ENCODE measurements at regions not wholly inside any gene's neighbourhood (a gene's known extent, or its start where the extent isn't known, plus 50 kb on each side); places are given as distances from the start of the nearest gene placed in this dataset.

GRCh38 chr14:40221428-40221827 lies 789.2 kb upstream of the FBXO33 start:
- Histone ChIP-seq H3K9me3 (ENCODE audit: control insufficient read depth in 1 of 2, insufficient read depth in 1 of 2, low read depth in 1 of 2, low read length in 2 of 2) (no peaks in the 10 kb centered on the region), H3K36me3 (ENCODE audit: control insufficient read depth in 1 of 2, insufficient read depth in 2 of 2, low read length in 2 of 2) (no peaks in the 10 kb centered on the region), H3K27ac (ENCODE audit: low read depth, low read length) (no peak overlapping the region), H3K9ac (ENCODE audit: low read length) (no peak overlapping the region), H3K79me2 (ENCODE audit: insufficient read depth, low read length) (no peaks in the 10 kb centered on the region), H3K4me2 (ENCODE audit: low read length) (no peak overlapping the region), H3K4me3 (replicated peaks in 1 of 2; ENCODE audit: low read depth in 1 of 2, low read length in 2 of 2) (no peak overlapping the region), H4K20me1 (ENCODE audit: insufficient read depth) (no peaks in the 10 kb centered on the region), H3K9me2 (ENCODE audit: insufficient read depth) (no peaks in the 10 kb centered on the region), H3K4me1 (ENCODE audit: control insufficient read depth in 1 of 2, insufficient read depth in 2 of 2, low read length in 2 of 2) (no peaks in the 10 kb centered on the region), H3K27me3 (ENCODE audit: insufficient read depth, low read length) (no peaks in the 10 kb centered on the region), H2AFZ (ENCODE audit: low read depth, low read length, poor library complexity, severe bottlenecking) (no peak overlapping the region)
- BruUV-seq (replicated peaks), result no TSS peak
- no peak for ATAC-seq
- POLR2A ChIA-PET, result no interaction called here
- TF ChIP-seq JUND (IDR thresholded peaks at IDR 0.05) (no peak), MAX (IDR thresholded peaks at IDR 0.05) (no peak), ZFX (IDR thresholded peaks at IDR 0.05) (no peak), POLR2A (IDR thresholded peaks at IDR 0.05; ENCODE audit: borderline replicate concordance, extremely low read depth, insufficient read depth, insufficient read length) (no peak), EZH2 (IDR thresholded peaks at IDR 0.05) (no peak), ELF1 (IDR thresholded peaks at IDR 0.05; ENCODE audit: borderline replicate concordance, low read depth) (no peak), RAD21 (IDR thresholded peaks at IDR 0.05; ENCODE audit: low read depth) (no peak), EGR1 (IDR thresholded peaks at IDR 0.05; ENCODE audit: low read depth) (no peak), FOSL1 (IDR thresholded peaks at IDR 0.05; ENCODE audit: low read depth) (no peak), CEBPB (IDR thresholded peaks at IDR 0.05; ENCODE audit: low read depth) (no peak), ZBTB33 (IDR thresholded peaks at IDR 0.05; ENCODE audit: extremely low read depth, insufficient replicate concordance, low read length) (no peak)
- TF ChIP-seq, protein P1, sequence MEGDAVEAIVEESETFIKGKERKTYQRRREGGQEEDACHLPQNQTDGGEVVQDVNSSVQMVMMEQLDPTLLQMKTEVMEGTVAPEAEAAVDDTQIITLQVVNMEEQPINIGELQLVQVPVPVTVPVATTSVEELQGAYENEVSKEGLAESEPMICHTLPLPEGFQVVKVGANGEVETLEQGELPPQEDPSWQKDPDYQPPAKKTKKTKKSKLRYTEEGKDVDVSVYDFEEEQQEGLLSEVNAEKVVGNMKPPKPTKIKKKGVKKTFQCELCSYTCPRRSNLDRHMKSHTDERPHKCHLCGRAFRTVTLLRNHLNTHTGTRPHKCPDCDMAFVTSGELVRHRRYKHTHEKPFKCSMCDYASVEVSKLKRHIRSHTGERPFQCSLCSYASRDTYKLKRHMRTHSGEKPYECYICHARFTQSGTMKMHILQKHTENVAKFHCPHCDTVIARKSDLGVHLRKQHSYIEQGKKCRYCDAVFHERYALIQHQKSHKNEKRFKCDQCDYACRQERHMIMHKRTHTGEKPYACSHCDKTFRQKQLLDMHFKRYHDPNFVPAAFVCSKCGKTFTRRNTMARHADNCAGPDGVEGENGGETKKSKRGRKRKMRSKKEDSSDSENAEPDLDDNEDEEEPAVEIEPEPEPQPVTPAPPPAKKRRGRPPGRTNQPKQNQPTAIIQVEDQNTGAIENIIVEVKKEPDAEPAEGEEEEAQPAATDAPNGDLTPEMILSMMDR (IDR thresholded peaks at IDR 0.05 in 2 of 3, conservative IDR thresholded peaks at IDR 0.05 in 1 of 3; ENCODE audit: borderline replicate concordance in 1 of 3, insufficient read depth in 1 of 3, low read depth in 2 of 3, low read length in 2 of 3), result no peak
- TF ChIP-seq, protein P2, sequence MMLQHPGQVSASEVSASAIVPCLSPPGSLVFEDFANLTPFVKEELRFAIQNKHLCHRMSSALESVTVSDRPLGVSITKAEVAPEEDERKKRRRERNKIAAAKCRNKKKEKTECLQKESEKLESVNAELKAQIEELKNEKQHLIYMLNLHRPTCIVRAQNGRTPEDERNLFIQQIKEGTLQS (IDR thresholded peaks at IDR 0.05), result no peak
- DNase-seq (ENCODE audit: low read depth, low spot score), result no peak
- CTCF ChIA-PET, result no interaction called here
- intact Hi-C loops (cut with micrococcal nuclease), result no loop called here
- RAD21 ChIA-PET (ENCODE audit: low non-redundant PET in 1 of 2, low total read pairs in 2 of 2, uncharacterized antibody in 2 of 2, unreplicated experiment in 2 of 2), result no interaction called here
